Left lung (tissue), 4 donors: ENCODE measurements at regions not wholly inside any gene's neighbourhood (a gene's known extent, or its start where the extent isn't known, plus 50 kb on each side); places are given as distances from the start of the nearest gene placed in this dataset.

ENCODE experiments used
- ATAC-seq: fragments of 200-7000 bp; cut with Tn5 transposase; one replicate; pipeline ENCODE4 v1.9.1; 2020; ENCODE audit warnings: moderate library complexity
- DNase-seq, 4 donors: peaks; one replicate each; pipeline ENCODE4 v3.0.0-alpha.2; 2013 to 2020
- H3K27ac ChIP-seq, 2 donors: fragments of 200-600 bp; sonication (generic) in 1 of 2; one replicate each; pipeline versions ENCODE4 v1.5.0 to v1.8.0; 2020 to 2021
- H3K27me3 ChIP-seq, 2 donors: fragments of 200-600 bp; sonication (generic) in 1 of 2; one replicate each; pipeline versions ENCODE4 v1.5.0 to v1.8.0; 2020 to 2021
- H3K36me3 ChIP-seq, 2 donors: fragments of 200-600 bp; sonication (generic) in 1 of 2; one replicate each; pipeline versions ENCODE4 v1.5.0 to v1.8.0; 2020 to 2021
- H3K4me1 ChIP-seq, 2 donors: fragments of 200-600 bp; one replicate each; pipeline ENCODE4 v1.8.0; 2021
- H3K4me3 ChIP-seq, 2 donors: fragments of 200-600 bp; sonication (generic) in 1 of 2; one replicate each; pipeline versions ENCODE4 v1.5.0 to v1.8.0; 2020 to 2021; ENCODE audit warnings: mild to moderate bottlenecking in 1 of 2
- H3K9me3 ChIP-seq, 2 donors: fragments of 200-600 bp; sonication (generic) in 1 of 2; one replicate each; pipeline versions ENCODE4 v1.5.0 to v1.8.0; 2020 to 2021
- CTCF ChIP-seq, 2 donors: fragments of 200-600 bp; sonication (generic) in 1 of 2; IDR thresholded peaks; one replicate each; pipeline versions ENCODE4 v1.5.0 to v1.8.0; 2021; ENCODE audit warnings: antibody characterized with exemption in 2 of 2
- intact Hi-C, 2 donors: fragments of 100-400 bp; cut with DNase I; formaldehyde crosslinking; loops; one replicate each; pipeline versions ENCODE4 v1.11.2 to v1.14.2; 2022
- donor health status: DM: no; HTN: yes; CAD: no.
- donor health status: DM: no; HTN: no; CAD: no.

- intact Hi-C loops: no loop called here
Observed at GRCh38 chr16:89038221-89038721, 55.4 kb upstream of the ACSF3 start.

GRCh38 chr16:89038811-89039735 lies 54.6 kb upstream of the ACSF3 start:
- no peak for ATAC-seq
- no peak for TF ChIP-seq CTCF (IDR thresholded peaks at IDR 0.05)
- Histone ChIP-seq H3K4me1 (no peaks in the 10 kb centered on the region), H3K27me3 (peaks cover 6 to 95% of the 10 kb centered on the region in 2 donors), H3K4me3 (no peak overlapping the region), H3K27ac (no peak overlapping the region), H3K9me3 (no peaks in the 10 kb centered on the region), H3K36me3 (no peaks in the 10 kb centered on the region)
- intact Hi-C loops: no loop called here
- DNase-seq: peak in 1 of 4 donors; percentile 73

More at GRCh38 chr16:89038221-89038721, 55.4 kb upstream of the ACSF3 start:
- no peak overlapping the region for H3K4me3 ChIP-seq
- peaks cover 6 to 93% of the 10 kb centered on the region in 2 donors for H3K27me3 ChIP-seq
- H3K36me3 ChIP-seq: no peaks in the 10 kb centered on the region
- H3K9me3 ChIP-seq: no peaks in the 10 kb centered on the region
- DNase-seq (peak in 1 of 4 donors; percentile 66), ATAC-seq (no peak)
- no peak overlapping the region for H3K27ac ChIP-seq
- H3K4me1 ChIP-seq: no peaks in the 10 kb centered on the region
- no peak for TF ChIP-seq CTCF (IDR thresholded peaks at IDR 0.05)

GRCh38 chr16:89039756-89040155 lies 53.9 kb upstream of the ACSF3 start:
- no peaks in the 10 kb centered on the region for H3K36me3 ChIP-seq
- ATAC-seq: no peak
- peaks cover 6 to 95% of the 10 kb centered on the region in 2 donors for H3K27me3 ChIP-seq
- intact Hi-C loops: no loop called here
- TF ChIP-seq CTCF (IDR thresholded peaks at IDR 0.05): no peak
- H3K4me3 ChIP-seq: no peak overlapping the region
- H3K27ac ChIP-seq: no peak overlapping the region
- no peaks in the 10 kb centered on the region for H3K4me1 ChIP-seq
- DNase-seq: peak in 1 of 4 donors; percentile 65
- no peaks in the 10 kb centered on the region for H3K9me3 ChIP-seq

GRCh38 chr16:89040391-89040790 lies 53.3 kb upstream of the ACSF3 start:
- intact Hi-C loops: no loop called here
- TF ChIP-seq CTCF (IDR thresholded peaks at IDR 0.05): no peak
- Histone ChIP-seq H3K27ac (no peak overlapping the region), H3K4me3 (no peak overlapping the region), H3K27me3 (peaks cover 6 to 99% of the 10 kb centered on the region in 2 donors), H3K36me3 (no peaks in the 10 kb centered on the region), H3K9me3 (no peaks in the 10 kb centered on the region), H3K4me1 (no peaks in the 10 kb centered on the region)
- peak in 1 of 4 donors; percentile 39 for DNase-seq
- no peak for ATAC-seq

- no peak overlapping the region for H3K27ac ChIP-seq
- intact Hi-C loops: no loop called here
- no peaks in the 10 kb centered on the region for H3K36me3 ChIP-seq
- ATAC-seq (no peak), DNase-seq (peak in 1 of 4 donors; percentile 64)
- no peak overlapping the region for H3K4me3 ChIP-seq
- no peaks in the 10 kb centered on the region for H3K9me3 ChIP-seq
- peaks cover 6 to 95% of the 10 kb centered on the region in 2 donors for H3K27me3 ChIP-seq
- TF ChIP-seq CTCF (IDR thresholded peaks at IDR 0.05): no peak
- H3K4me1 ChIP-seq: no peaks in the 10 kb centered on the region
Observed at GRCh38 chr16:89040861-89041570, 52.6 kb upstream of the ACSF3 start.
